ENCODE measurements at regions not wholly inside any gene's neighbourhood (a gene's known extent, or its start where the extent isn't known, plus 50 kb on each side); places are given as distances from the start of the nearest gene placed in this dataset.
A peak's percentile ranks its signal among the peaks of the same experiment; 100 is the strongest.

DNA sequence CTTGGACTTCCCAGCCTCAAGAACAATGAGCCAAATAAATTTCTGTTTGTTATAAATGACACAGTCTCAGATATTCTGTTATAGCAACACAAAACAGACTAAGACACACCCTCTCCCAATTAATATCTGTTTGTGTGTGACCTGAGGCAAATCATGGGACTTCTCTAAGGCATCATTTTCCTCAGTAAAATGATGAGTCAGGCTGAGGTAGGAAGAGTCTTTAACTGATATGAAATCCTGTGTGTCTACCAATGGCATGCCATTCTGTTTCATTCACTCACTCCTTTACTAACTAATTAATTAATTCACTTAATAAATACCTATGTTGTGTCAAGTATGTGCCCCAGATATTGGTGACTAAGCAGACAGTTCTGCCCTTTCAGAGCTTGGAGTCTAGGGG, 258.4 kb upstream of the CRY1 start:
- DNase-seq (ENCODE audit: extremely low read depth, low read depth) = no peak
- TF ChIP-seq CTCF (IDR thresholded peaks at IDR 0.05; ENCODE audit: low read depth, low read length) = no peak

- no peak for TF ChIP-seq CTCF (IDR thresholded peaks at IDR 0.05; ENCODE audit: low read depth, low read length)
- no peak for DNase-seq (ENCODE audit: extremely low read depth, low read depth)
These were observed 259.2 kb upstream of the CRY1 start for GRCh38 chr12:107352347-107353081.

- TF ChIP-seq CTCF (IDR thresholded peaks at IDR 0.05; ENCODE audit: low read depth, low read length) = no peak
- no peak for DNase-seq (ENCODE audit: extremely low read depth, low read depth)
These were observed 260.0 kb upstream of the CRY1 start for GRCh38 chr12:107353312-107353711.

- no peak for DNase-seq (ENCODE audit: extremely low read depth, low read depth)
- TF ChIP-seq CTCF (IDR thresholded peaks at IDR 0.05; ENCODE audit: low read depth, low read length) = no peak
These were observed 261.7 kb upstream of the CRY1 start for GRCh38 chr12:107355004-107355565.

DNA sequence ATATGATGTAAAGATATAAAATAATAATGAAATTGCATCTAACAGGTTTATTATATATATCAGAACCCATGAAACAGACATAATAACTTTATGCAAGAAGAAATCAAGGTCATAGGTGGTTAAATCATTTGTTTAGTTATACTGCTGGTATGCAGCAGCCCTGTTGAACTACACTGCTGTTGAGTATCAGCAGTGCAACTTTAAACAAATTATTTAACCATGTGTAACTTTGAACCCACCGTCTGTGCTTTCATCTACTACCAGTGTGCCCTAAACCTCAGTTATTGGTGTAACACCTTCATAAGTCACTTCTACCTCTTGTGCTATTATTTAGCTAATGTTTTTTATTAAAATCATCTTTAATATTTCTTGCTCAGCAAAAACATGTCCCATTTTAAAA, 262.3 kb upstream of the CRY1 start:
- DNase-seq (ENCODE audit: extremely low read depth, low read depth) = no peak
- TF ChIP-seq CTCF (IDR thresholded peaks at IDR 0.05; ENCODE audit: low read depth, low read length) = no peak

GRCh38 chr12:107356266-107356936, 263.1 kb upstream of the CRY1 start:
- DNase-seq (ENCODE audit: extremely low read depth, low read depth) = peak; percentile 25

More at GRCh38 chr12:107356266-107356936, 263.1 kb upstream of the CRY1 start:
- TF ChIP-seq CTCF (IDR thresholded peaks at IDR 0.05; ENCODE audit: low read depth, low read length) = no peak
